HUES64 (cell line): ENCODE measurements at regions not wholly inside any gene's neighbourhood (a gene's known extent, or its start where the extent isn't known, plus 50 kb on each side); places are given as distances from the start of the nearest gene placed in this dataset.
"Not testable (repeated sequence)": the region's sequence is repeated elsewhere in the genome, so short reads cannot be mapped to it uniquely, and the experiment has no call there.

Experiments used
- H3K27ac ChIP-seq: 2 replicates; pipeline ENCODE4 v1.7.0; 2013; ENCODE audit warnings: low read depth, low read length, inconsistent platforms
- H3K27me3 ChIP-seq: 2 replicates; pipeline ENCODE4 v1.6.1; 2013; ENCODE audit warnings: mild to moderate bottlenecking, low read length; ENCODE audit not compliant: insufficient read depth
- H3K36me3 ChIP-seq: 2 replicates; pipeline ENCODE4 v1.6.1; 2013; ENCODE audit warnings: mild to moderate bottlenecking, low read length; ENCODE audit not compliant: insufficient read depth
- H3K4me1 ChIP-seq: 2 replicates; pipeline ENCODE4 v1.6.1; 2013; ENCODE audit warnings: mild to moderate bottlenecking, low read length, moderate library complexity; ENCODE audit not compliant: insufficient read depth
- H3K4me3 ChIP-seq: 2 replicates; pipeline ENCODE4 v1.5.1; 2013; ENCODE audit warnings: mild to moderate bottlenecking, low read length, moderate library complexity
- H3K9ac ChIP-seq: 2 replicates; pipeline ENCODE4 v1.6.1; 2013; ENCODE audit warnings: mild to moderate bottlenecking, low read depth, low read length
- H3K9me3 ChIP-seq: 2 replicates; pipeline ENCODE4 v1.6.1; 2013; ENCODE audit warnings: low read depth, low read length; ENCODE audit not compliant: insufficient read depth
- WGBS: fragments of 150-250, 120-280 bp; methylation state at CpG from one replicate; pipeline ENCODE4 v1.1.7; 2013; ENCODE audit warnings: missing lambda C conversion rate; 5-methylcytosine and 5-hydroxymethylcytosine counted together

DNA sequence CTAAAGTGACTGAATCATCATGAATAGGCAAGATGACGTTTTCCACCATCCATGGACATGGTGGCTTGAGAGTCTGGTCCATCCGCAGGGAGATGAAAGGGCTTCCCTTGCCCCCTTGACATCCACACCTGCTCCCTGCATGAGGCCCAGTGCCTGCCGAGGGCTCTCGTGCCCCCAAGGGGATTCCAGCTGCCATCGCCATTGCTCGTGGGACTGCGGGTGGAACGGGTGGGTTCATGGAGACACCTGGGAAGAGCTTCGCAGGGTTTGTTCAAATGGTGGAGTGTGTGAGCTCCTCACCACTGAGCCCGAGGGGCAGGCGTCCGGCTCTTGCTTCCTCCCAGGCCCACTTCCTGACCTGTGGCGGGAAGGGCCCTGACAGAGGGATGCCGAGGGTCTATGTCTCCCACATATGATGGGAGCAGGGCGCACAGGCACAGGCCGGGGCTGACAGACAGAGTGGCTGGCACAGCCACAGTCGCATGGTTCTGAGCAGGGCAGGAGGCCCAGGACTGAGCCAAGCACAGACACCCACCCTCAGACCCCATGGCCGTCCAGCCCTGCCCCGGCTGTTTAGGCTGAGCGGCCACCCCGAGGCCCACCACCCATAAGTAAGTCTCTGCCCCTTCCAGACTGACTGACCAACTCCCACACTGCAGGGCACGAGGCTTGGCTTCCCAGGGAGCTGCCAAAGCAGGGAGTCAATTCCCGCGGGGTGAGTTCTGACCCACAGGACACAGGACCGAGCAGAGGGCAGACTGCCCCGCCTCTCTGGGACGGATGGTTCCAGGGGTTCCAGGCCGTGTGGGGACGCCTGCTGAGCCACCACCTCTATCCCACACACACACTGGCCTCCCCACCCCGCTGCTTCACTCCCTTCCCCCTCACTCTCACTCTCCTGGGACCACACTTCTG is 70.0 kb upstream of the PPP1R26 start:
- Histone ChIP-seq H3K9me3 (no peaks in the 10 kb centered on the region), H3K4me1 (no peaks in the 10 kb centered on the region), H3K27me3 (no peaks in the 10 kb centered on the region), H3K27ac (no peak overlapping the region), H3K36me3 (no peaks in the 10 kb centered on the region), H3K9ac (no peak overlapping the region), H3K4me3 (no peak overlapping the region)
- 93% methylated on average over 30 of the region's 30 CpGs for WGBS

DNA sequence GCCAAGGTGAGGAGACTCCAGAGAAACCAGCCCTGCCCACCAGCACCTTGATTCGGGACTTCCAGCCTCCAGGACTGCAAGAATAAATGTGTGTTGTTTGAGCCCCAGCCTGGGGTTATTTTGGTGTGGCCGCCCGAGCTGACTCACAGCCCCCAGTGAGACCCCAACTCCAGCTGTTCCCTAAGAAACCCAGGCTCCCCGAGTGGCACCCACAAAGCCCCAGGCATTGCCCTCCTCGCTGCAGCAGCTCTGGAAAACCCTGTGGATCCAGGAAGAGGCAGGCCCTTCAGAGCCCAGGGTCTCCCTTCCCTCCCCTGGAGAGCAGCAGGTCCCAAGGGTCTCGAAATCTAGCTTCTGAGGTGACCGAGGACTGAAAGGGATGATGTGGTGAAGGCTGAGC is 69.2 kb upstream of the PPP1R26 start:
- Histone ChIP-seq H3K36me3 (no peaks in the 10 kb centered on the region), H3K9me3 (no peaks in the 10 kb centered on the region), H3K4me3 (no peak overlapping the region), H3K4me1 (no peaks in the 10 kb centered on the region), H3K27me3 (no peaks in the 10 kb centered on the region), H3K27ac (no peak overlapping the region), H3K9ac (no peak overlapping the region)
- WGBS = 96% methylated on average over 5 of the region's 7 CpGs

DNA sequence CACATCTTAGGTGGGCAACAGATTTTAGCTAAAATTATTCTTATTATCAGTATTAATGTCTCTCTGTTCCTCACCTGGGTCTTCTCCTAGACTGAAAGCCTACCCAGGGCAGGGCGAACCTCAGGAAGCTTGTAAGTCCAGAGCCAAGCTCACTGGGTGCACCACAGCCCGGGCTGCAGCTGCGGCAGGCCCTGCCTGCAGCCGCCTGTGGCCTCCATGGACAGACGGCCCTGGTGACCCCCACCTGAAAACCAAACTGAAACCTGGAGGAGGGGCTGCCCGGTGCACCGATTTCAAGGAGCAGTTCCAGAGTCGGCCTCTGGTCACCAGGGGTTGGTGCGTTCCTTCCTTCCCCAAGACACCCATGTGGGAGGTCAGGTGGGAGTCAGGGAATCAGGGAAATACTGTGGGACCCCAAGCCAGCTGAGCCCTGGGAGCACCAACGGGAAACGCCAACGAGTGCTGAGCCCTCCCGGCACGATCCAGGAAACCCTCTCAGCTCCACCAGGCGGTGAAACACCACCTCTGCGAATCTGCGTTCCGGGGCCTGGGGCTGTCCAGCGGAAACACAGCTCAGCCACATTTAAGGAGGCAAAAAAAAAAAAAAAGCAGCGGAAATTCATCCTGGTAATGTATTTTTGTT is 68.6 kb upstream of the PPP1R26 start:
- Histone ChIP-seq H3K9ac (no peak overlapping the region), H3K36me3 (no peaks in the 10 kb centered on the region), H3K4me3 (no peak overlapping the region), H3K4me1 (no peaks in the 10 kb centered on the region), H3K9me3 (no peaks in the 10 kb centered on the region), H3K27me3 (no peaks in the 10 kb centered on the region), H3K27ac (no peak overlapping the region)
- WGBS = 88% methylated on average over 19 of the region's 20 CpGs

DNA sequence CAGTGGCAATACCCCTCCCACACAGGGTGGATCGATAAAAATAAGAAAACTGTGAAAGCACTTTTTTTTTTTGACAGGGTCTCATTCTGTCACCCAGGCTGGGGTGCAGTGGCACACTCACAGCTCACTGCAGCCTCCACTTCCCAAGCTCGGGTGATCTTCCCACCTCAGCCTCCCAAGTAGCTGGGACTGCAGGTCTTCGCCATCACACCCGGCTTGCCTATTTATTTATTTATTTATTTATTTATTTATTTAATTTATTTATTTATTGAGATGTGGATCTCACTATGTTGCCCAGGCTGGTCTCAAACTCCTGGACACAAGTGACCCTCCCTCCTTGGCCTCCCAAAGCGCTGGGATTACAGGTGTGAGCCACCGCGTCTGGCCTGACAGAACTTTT is 68.0 kb upstream of the PPP1R26 start:
- not testable (repeated sequence) for H3K27ac ChIP-seq, H3K4me1 ChIP-seq, H3K9ac ChIP-seq, H3K27me3 ChIP-seq, H3K9me3 ChIP-seq, H3K4me3 ChIP-seq, H3K36me3 ChIP-seq
- 97% methylated on average over 3 of the region's 7 CpGs for WGBS

DNA sequence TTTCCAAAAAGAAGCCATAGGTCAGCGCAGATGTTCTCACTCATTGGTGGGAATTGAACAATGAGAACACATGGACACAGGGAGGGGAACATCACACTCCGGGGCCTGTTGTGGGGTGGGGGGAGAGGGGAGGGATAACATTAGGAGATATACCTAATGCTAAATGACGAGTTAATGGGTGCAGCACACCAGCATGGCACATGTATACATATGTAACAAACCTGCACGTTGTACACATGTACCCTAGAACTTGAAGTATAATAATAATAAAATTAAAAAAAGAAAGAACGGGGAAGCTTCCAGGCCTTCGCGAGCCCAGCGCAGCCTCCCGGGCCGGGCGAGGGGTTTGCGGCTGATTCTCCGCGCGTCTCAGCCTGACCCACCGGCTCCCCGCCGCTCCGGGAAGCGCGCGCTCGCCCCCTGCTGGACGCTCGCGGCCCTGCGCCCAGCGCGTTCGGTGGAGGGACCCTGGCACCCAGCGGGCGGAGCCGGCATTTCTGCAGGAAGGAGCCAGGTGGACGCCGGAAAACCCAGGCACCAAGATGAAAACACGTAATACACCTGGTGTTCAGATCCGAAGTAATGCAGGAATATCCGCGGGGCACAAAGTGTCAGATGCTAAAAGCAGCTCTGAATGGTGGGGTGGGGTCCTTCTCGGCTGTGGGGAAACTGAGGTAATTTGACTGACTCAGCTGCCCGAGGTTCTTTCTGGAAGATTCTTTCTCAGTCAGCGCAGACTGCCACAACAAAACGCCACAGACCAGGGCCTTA is 67.1 kb upstream of the PPP1R26 start:
- not testable (repeated sequence) for H3K36me3 ChIP-seq, H3K9me3 ChIP-seq, H3K27me3 ChIP-seq, H3K4me1 ChIP-seq, H3K9ac ChIP-seq, H3K27ac ChIP-seq, H3K4me3 ChIP-seq
- WGBS = 16% methylated on average over 42 of the region's 43 CpGs

DNA sequence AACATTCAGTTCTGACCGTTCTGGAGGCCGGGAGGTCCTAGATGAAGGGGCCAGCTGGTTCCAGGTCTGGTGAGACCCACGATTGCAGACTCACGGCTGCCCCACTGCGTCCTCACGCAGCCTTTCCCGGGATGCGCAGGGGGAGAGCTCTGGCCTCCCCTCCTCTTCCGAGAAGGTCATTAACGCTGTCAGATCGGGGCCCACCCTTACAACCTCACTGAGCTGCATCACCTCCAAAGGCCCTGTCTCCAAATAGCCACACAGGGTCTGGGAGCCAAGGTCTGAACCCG is 66.6 kb upstream of the PPP1R26 start:
- no peaks in the 10 kb centered on the region for H3K36me3 ChIP-seq
- H3K9me3 ChIP-seq = no peaks in the 10 kb centered on the region
- H3K9ac ChIP-seq = no peak overlapping the region
- H3K27ac ChIP-seq = no peak overlapping the region
- H3K4me3 ChIP-seq = no peak overlapping the region
- 89% methylated on average over 12 of the region's 12 CpGs for whole genome bisulfite sequencing
- H3K27me3 ChIP-seq = no peaks in the 10 kb centered on the region
- H3K4me1 ChIP-seq = no peaks in the 10 kb centered on the region

DNA sequence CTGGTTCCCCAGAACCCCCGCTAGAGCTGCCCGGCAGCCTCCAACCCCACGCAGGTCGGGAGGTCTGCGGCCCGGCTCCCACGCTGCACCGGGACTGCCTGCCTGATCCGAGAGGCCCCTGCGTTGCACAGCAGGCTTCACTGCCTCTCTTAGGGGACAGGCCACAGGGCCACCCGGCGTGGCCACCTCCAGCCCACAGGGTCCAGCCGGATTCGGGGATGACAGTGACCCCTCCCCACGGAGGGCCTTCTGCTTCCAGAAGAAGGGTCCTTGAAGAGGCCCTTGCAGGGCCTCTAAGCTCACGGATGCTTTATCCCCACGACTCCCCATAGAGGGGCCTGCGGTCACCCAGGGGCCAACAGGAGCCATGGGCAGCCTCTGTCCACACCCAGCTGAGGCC is 66.1 kb upstream of the PPP1R26 start:
- Histone ChIP-seq H3K36me3 (no peaks in the 10 kb centered on the region), H3K27ac (no peak overlapping the region), H3K9me3 (no peaks in the 10 kb centered on the region), H3K9ac (no peak overlapping the region), H3K27me3 (no peaks in the 10 kb centered on the region), H3K4me3 (no peak overlapping the region), H3K4me1 (no peaks in the 10 kb centered on the region)
- WGBS = 96% methylated on average over 18 of the region's 18 CpGs

DNA sequence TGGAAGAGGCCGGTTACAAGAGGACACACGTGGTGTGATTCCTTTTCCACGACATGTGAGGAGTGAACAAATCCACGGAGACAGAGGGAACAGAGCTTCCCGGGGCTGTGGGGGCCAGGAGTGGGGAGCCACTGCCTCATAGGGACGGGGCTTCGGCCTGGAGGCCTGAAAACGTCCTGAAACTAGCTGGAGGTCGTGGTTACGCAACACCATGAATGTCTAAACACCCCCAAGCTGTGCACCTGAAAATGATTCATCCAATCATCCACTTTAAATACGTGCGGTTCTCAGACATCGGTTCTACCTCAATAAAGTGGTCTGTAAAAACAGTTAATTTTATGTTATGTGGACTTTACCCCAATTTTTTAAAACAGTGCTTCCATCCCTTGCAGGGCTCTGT is 65.3 kb upstream of the PPP1R26 start:
- Histone ChIP-seq H3K4me1 (0 out of 2 replicates have a peak, but pooled peaks cover 2% of the 10 kb centered on the region), H3K4me3 (no peak overlapping the region), H3K9ac (no peak overlapping the region), H3K27ac (no peak overlapping the region), H3K36me3 (no peaks in the 10 kb centered on the region), H3K9me3 (no peaks in the 10 kb centered on the region), H3K27me3 (no peaks in the 10 kb centered on the region)
- WGBS = 86% methylated on average over 10 of the region's 13 CpGs

DNA sequence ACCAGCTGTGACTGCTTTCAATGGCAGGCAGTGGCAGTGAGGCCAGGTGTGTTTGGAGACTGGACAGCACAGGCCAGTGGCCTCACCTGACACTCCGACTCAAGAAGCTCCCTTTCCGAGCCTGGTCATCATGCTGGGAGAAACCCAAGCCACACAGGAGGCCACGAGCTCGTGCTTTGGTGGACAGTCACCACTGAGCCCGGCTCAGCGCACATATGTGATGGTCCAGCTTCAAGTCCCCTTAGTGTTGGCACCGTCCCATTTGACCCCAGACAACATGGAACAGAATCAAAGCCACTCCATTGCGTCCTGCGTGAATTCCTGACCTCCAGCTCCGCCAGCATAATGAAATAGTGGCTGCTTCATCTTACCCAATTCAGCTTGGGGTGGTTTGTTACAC is 64.0 kb upstream of the PPP1R26 start:
- Histone ChIP-seq H3K9ac (no peak overlapping the region), H3K27ac (no peak overlapping the region), H3K4me3 (no peak overlapping the region), H3K4me1 (0 out of 2 replicates have a peak, but pooled peaks cover 4% of the 10 kb centered on the region), H3K9me3 (no peaks in the 10 kb centered on the region), H3K36me3 (no peaks in the 10 kb centered on the region), H3K27me3 (no peaks in the 10 kb centered on the region)
- WGBS = 93% methylated on average over 10 of the region's 10 CpGs

DNA sequence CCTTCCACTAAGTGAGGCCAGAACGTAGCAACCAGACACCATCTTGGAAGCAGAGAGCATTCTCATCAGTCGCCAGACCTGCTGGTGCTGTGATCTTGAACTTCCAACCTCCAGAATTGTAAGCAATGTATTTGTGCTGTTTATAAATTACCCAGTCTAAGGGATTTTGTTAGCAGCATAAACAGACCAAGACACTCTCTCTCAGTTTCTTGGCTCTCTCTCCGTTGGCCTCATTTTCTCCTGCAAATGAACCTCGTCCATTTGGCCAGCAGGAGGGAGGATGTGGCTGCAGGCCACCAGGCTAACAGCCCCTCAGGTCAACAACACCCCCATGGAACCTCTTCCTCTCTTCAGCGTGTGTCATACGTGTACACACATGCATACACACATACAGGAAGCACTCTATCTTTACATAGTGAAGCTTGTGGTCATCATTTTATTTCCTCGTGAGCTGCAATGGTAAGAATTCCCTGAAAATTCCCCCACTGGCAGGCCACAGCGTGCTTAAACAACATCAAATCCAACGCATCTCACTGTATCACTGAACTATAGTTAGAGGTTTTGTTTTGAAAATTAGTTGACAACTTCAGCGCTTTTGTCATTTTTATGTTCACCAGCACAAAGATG is 62.8 kb upstream of the PPP1R26 start:
- Histone ChIP-seq H3K36me3 (no peaks in the 10 kb centered on the region), H3K27me3 (no peaks in the 10 kb centered on the region), H3K4me3 (no peak overlapping the region), H3K9me3 (no peaks in the 10 kb centered on the region), H3K9ac (no peak overlapping the region), H3K27ac (no peak overlapping the region), H3K4me1 (0 out of 2 replicates have a peak, but pooled peaks cover 4% of the 10 kb centered on the region)
- whole genome bisulfite sequencing = 90% methylated on average over 9 of the region's 10 CpGs

DNA sequence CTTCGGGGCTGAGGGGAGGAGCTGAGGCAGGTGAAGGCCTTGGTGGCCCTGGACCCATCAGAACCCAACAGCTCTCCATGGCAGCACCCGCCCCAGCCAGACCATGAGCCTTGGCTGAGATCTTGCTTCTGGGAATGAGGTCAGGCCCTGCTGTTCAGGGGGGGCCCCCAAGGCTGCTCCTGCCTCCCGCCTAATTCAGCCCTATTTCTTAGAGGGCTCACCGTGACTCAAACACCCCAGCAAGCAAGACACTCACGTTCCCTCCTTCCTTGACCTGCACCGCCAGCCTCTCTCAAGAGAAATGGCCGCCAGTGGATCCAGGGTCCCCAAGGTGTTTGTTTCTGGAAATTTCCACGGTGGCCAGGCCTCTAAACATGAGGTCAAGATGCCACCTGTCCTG is 61.4 kb upstream of the PPP1R26 start:
- no peaks in the 10 kb centered on the region for H3K9me3 ChIP-seq
- H3K36me3 ChIP-seq = no peaks in the 10 kb centered on the region
- no peak overlapping the region for H3K9ac ChIP-seq
- 0 out of 2 replicates have a peak, but pooled peaks cover 4% of the 10 kb centered on the region for H3K4me1 ChIP-seq
- H3K27ac ChIP-seq = no peak overlapping the region
- no peaks in the 10 kb centered on the region for H3K27me3 ChIP-seq
- 93% methylated on average over 8 of the region's 8 CpGs for WGBS
- no peak overlapping the region for H3K4me3 ChIP-seq
